HL-60 (cell line): ENCODE measurements at regions not wholly inside any gene's neighbourhood (a gene's known extent, or its start where the extent isn't known, plus 50 kb on each side); places are given as distances from the start of the nearest gene placed in this dataset.

Experiments
- DNase-seq, 2 experiments: peaks; one replicate each; pipeline ENCODE4 v3.0.0-alpha.2; 2010 to 2020; ENCODE audit warnings: low read depth in 1 of 2, low spot score in 1 of 2
- H3K27ac ChIP-seq: fragments of 250-450 bp; sonication (Bioruptor Pico); replicated peaks from 2 replicates; pipeline ENCODE4 v1.5.1; 2020; ENCODE audit warnings: mild to moderate bottlenecking, moderate library complexity
- H3K27me3 ChIP-seq: fragments of 250-450 bp; sonication (Bioruptor Pico); 2 replicates; pipeline ENCODE4 v1.5.1; 2021; ENCODE audit warnings: mild to moderate bottlenecking, moderate library complexity; ENCODE audit not compliant: insufficient read depth, poor library complexity, severe bottlenecking
- H3K4me3 ChIP-seq: replicated peaks from 2 replicates; pipeline ENCODE4 v1.5.1; 2011; ENCODE audit warnings: mild to moderate bottlenecking, control low read depth, low read length; ENCODE audit not compliant: insufficient read depth
- CTCF ChIP-seq: IDR thresholded peaks from one replicate; pipeline ENCODE4 v1.5.1; 2011; ENCODE audit warnings: low read length, control low read depth, inconsistent platforms; ENCODE audit not compliant: insufficient read depth
- GABPA ChIP-seq: IDR thresholded peaks from 2 replicates; pipeline ENCODE4 v1.6.1; 2012; ENCODE audit warnings: low read depth
- POLR2AphosphoS5 ChIP-seq: IDR thresholded peaks from 2 replicates; pipeline ENCODE4 v1.6.1; 2012; ENCODE audit warnings: low read depth
- SPI1 ChIP-seq: IDR thresholded peaks from 2 replicates; pipeline ENCODE4 v1.6.1; 2012; ENCODE audit warnings: low read depth, mild to moderate bottlenecking, borderline replicate concordance
- TF ChIP-seq, protein P1 (sequence below): IDR thresholded peaks from 2 replicates; pipeline ENCODE4 v1.6.1; 2012; ENCODE audit warnings: low read depth; ENCODE audit not compliant: insufficient replicate concordance

DNA sequence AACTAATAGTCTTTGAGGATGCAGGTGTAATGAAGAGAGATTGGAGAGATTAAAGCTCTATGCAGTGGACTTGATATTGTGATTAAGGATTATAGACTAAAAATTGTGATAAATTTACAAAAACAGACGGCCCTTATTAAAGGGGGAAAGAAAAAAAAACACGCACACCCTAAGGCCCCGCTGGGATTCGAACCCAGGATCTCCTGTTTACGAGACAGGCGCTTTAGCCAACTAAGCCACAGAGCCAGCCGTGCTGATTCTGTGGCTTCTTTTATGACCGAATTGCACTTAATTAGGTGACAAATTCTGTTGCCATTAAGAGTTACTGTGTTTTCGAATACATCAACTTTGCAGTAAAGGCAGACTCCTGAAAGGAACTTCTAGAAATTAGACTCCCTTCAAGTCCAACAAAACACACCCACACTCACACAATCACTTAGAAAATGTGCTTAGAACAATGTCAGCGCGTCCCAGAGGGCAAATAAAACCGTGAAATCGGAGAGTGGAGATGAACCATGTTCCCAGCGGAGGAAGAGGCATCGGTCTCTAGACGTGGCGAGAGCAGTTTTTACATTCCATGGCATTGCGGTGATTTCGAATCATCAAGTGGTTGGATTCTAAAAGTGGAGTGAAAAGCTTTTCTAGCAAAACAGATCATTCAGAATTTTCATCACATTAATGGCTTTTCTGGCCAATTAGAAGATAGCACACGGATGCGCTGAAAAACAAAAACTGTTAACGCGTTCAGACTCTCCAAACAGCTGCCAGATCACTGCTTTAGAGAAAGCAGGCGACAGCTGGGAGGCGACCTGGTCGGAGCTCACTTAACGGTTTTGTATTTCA lies 122.6 kb downstream of the GPX5 start:
- no peak for TF ChIP-seq GABPA
- no peak for TF ChIP-seq POLR2AphosphoS5
- DNase-seq: peak in 1 of 2 experiments; percentile 71
- H3K27ac ChIP-seq: no peak overlapping the region
- no peaks in the 10 kb centered on the region for H3K27me3 ChIP-seq
- H3K4me3 ChIP-seq: peak overlapping the region; percentile 42

- no peak for DNase-seq
- Histone ChIP-seq H3K27ac (no peak overlapping the region), H3K4me3 (peak overlapping the region; percentile 42), H3K27me3 (no peaks in the 10 kb centered on the region)
- TF ChIP-seq SPI1 (peak; percentile 63; the same call in 1 of the 2 replicates), POLR2AphosphoS5 (no peak)
Observed at GRCh38 chr6:28648878-28649375, 123.2 kb downstream of the GPX5 start.

DNA sequence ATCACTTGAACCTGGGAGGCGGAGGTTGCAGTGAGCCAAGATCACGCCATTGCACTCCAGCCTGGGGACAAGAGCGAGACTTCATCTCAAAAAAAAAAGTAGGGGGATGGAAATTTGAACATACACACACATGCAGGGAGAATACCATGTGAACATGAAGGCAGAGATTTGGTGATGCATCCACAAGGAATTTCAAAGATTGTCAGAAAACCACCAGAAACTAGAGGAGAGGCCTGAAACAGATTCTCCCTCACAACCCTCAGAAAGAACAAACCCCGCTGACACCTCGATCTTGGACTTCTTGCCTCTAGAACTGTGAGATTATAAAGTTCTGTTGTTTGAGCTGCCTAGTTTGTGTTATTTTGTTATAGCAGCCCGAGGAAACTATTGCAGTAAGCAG lies 125.5 kb downstream of the GPX5 start:
- no peak for DNase-seq
- no peak for TF ChIP-seq CTCF
- no peak for TF ChIP-seq POLR2AphosphoS5
- TF ChIP-seq, protein P1, sequence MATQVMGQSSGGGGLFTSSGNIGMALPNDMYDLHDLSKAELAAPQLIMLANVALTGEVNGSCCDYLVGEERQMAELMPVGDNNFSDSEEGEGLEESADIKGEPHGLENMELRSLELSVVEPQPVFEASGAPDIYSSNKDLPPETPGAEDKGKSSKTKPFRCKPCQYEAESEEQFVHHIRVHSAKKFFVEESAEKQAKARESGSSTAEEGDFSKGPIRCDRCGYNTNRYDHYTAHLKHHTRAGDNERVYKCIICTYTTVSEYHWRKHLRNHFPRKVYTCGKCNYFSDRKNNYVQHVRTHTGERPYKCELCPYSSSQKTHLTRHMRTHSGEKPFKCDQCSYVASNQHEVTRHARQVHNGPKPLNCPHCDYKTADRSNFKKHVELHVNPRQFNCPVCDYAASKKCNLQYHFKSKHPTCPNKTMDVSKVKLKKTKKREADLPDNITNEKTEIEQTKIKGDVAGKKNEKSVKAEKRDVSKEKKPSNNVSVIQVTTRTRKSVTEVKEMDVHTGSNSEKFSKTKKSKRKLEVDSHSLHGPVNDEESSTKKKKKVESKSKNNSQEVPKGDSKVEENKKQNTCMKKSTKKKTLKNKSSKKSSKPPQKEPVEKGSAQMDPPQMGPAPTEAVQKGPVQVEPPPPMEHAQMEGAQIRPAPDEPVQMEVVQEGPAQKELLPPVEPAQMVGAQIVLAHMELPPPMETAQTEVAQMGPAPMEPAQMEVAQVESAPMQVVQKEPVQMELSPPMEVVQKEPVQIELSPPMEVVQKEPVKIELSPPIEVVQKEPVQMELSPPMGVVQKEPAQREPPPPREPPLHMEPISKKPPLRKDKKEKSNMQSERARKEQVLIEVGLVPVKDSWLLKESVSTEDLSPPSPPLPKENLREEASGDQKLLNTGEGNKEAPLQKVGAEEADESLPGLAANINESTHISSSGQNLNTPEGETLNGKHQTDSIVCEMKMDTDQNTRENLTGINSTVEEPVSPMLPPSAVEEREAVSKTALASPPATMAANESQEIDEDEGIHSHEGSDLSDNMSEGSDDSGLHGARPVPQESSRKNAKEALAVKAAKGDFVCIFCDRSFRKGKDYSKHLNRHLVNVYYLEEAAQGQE: no peak
- TF ChIP-seq GABPA: no peak
- no peak for TF ChIP-seq SPI1
- no peak overlapping the region for H3K27ac ChIP-seq
- no peaks in the 10 kb centered on the region for H3K27me3 ChIP-seq
- no peak overlapping the region for H3K4me3 ChIP-seq

- TF ChIP-seq SPI1 (no peak), POLR2AphosphoS5 (no peak), GABPA (no peak), CTCF (no peak)
- TF ChIP-seq, protein P1: no peak
- Histone ChIP-seq H3K27me3 (no peaks in the 10 kb centered on the region), H3K27ac (no peak overlapping the region), H3K4me3 (no peak overlapping the region)
- DNase-seq: no peak
Observed at GRCh38 chr6:28653876-28654275, 128.2 kb downstream of the GPX5 start.
